ENCODE measurements at regions not wholly inside any gene's neighbourhood (a gene's known extent, or its start where the extent isn't known, plus 50 kb on each side); places are given as distances from the start of the nearest gene placed in this dataset.

GRCh38 chr11:11756718-11757117 is 85.1 kb upstream of the USP47 start:
- peaks cover 86% of the 10 kb centered on the region for H3K27me3 ChIP-seq (ENCODE audit: insufficient read depth, low read length)
- no peak overlapping the region for H3K27ac ChIP-seq (ENCODE audit: low read depth, low read length)
- no peaks in the 10 kb centered on the region for H3K79me2 ChIP-seq (ENCODE audit: control insufficient read depth, insufficient read depth, low read length, unreplicated experiment)
- H2AFZ ChIP-seq (ENCODE audit: low read length, unreplicated experiment), result no peak overlapping the region
- H3K4me3 ChIP-seq (ENCODE audit: low read depth, low read length), result no peak overlapping the region
- no peaks in the 10 kb centered on the region for H3K4me1 ChIP-seq (ENCODE audit: control insufficient read depth, insufficient read depth, low read length, unreplicated experiment)
- no peaks in the 10 kb centered on the region for H3K36me3 ChIP-seq (ENCODE audit: insufficient read depth, low read length)

GRCh38 chr11:11755871-11756270 is 85.9 kb upstream of the USP47 start:
- no peak overlapping the region for H2AFZ ChIP-seq (ENCODE audit: low read length, unreplicated experiment)
- H3K36me3 ChIP-seq (ENCODE audit: insufficient read depth, low read length), result no peaks in the 10 kb centered on the region
- no peak overlapping the region for H3K4me3 ChIP-seq (ENCODE audit: low read depth, low read length)
- no peak overlapping the region for H3K27ac ChIP-seq (ENCODE audit: low read depth, low read length)
- H3K79me2 ChIP-seq (ENCODE audit: control insufficient read depth, insufficient read depth, low read length, unreplicated experiment), result no peaks in the 10 kb centered on the region
- H3K27me3 ChIP-seq (ENCODE audit: insufficient read depth, low read length), result peaks cover 78% of the 10 kb centered on the region
- H3K4me1 ChIP-seq (ENCODE audit: control insufficient read depth, insufficient read depth, low read length, unreplicated experiment), result no peaks in the 10 kb centered on the region

- Histone ChIP-seq H2AFZ (ENCODE audit: low read length, unreplicated experiment) (no peak overlapping the region), H3K36me3 (ENCODE audit: insufficient read depth, low read length) (no peaks in the 10 kb centered on the region), H3K4me3 (ENCODE audit: low read depth, low read length) (no peak overlapping the region), H3K79me2 (ENCODE audit: control insufficient read depth, insufficient read depth, low read length, unreplicated experiment) (no peaks in the 10 kb centered on the region), H3K27ac (ENCODE audit: low read depth, low read length) (no peak overlapping the region), H3K4me1 (ENCODE audit: control insufficient read depth, insufficient read depth, low read length, unreplicated experiment) (peaks cover 16% of the 10 kb centered on the region), H3K27me3 (ENCODE audit: insufficient read depth, low read length) (peaks cover 46% of the 10 kb centered on the region)
Observed at GRCh38 chr11:11752679-11753078, 89.1 kb upstream of the USP47 start.

GRCh38 chr11:11750017-11750878 is 91.5 kb upstream of the USP47 start:
- Histone ChIP-seq H2AFZ (ENCODE audit: low read length, unreplicated experiment) (no peak overlapping the region), H3K79me2 (ENCODE audit: control insufficient read depth, insufficient read depth, low read length, unreplicated experiment) (no peaks in the 10 kb centered on the region), H3K4me1 (ENCODE audit: control insufficient read depth, insufficient read depth, low read length, unreplicated experiment) (peaks cover 16% of the 10 kb centered on the region), H3K36me3 (ENCODE audit: insufficient read depth, low read length) (no peaks in the 10 kb centered on the region), H3K27me3 (ENCODE audit: insufficient read depth, low read length) (peaks cover 24% of the 10 kb centered on the region), H3K4me3 (ENCODE audit: low read depth, low read length) (no peak overlapping the region), H3K27ac (ENCODE audit: low read depth, low read length) (no peak overlapping the region)

DNA sequence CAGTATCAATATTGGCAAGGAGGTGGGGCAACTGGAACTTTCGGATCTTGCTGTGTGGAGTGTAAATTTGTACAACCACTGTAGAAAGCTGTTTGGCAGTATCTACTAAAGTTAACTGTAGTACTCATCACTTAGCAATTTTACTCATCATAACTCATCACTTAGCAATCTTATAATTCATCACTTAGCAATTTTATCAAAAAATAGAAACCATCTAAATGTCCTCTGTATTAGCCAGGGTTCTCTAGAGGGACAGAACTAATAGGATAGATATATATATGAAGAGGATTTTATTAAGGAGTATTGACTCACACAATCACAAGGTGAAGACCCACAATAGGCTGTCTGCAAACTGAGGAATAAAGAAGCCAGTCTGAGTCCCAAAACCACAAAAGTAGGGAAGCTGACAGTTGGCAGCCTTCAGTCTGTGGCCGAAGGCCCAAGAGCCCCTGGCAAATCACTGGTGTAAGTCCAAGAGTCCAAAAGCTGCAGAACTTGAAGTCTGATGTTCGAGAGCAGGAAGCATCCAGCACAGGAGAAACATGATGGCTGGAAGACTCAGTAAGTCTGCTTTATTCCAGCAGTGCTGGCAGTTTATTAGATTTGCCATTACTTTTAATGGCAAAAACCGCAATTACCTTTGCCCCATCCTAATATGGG is 92.9 kb upstream of the USP47 start:
- Histone ChIP-seq H3K27ac (ENCODE audit: low read depth, low read length) (peak overlapping the region; percentile 52), H3K27me3 (ENCODE audit: insufficient read depth, low read length) (peaks cover 11% of the 10 kb centered on the region; the same call in 1 of the 2 replicates), H2AFZ (ENCODE audit: low read length, unreplicated experiment) (peak overlapping the region; percentile 34), H3K79me2 (ENCODE audit: control insufficient read depth, insufficient read depth, low read length, unreplicated experiment) (no peaks in the 10 kb centered on the region), H3K4me3 (ENCODE audit: low read depth, low read length) (peak overlapping the region; percentile 15; the same call in 1 of the 2 replicates), H3K4me1 (ENCODE audit: control insufficient read depth, insufficient read depth, low read length, unreplicated experiment) (peaks cover 16% of the 10 kb centered on the region), H3K36me3 (ENCODE audit: insufficient read depth, low read length) (no peaks in the 10 kb centered on the region)

GRCh38 chr11:11747570-11747969 is 94.2 kb upstream of the USP47 start:
- H3K27me3 ChIP-seq (ENCODE audit: insufficient read depth, low read length), result no peaks in the 10 kb centered on the region
- no peak overlapping the region for H3K4me3 ChIP-seq (ENCODE audit: low read depth, low read length)
- no peaks in the 10 kb centered on the region for H3K79me2 ChIP-seq (ENCODE audit: control insufficient read depth, insufficient read depth, low read length, unreplicated experiment)
- H3K27ac ChIP-seq (ENCODE audit: low read depth, low read length), result no peak overlapping the region
- H3K4me1 ChIP-seq (ENCODE audit: control insufficient read depth, insufficient read depth, low read length, unreplicated experiment), result peaks cover 16% of the 10 kb centered on the region
- H3K36me3 ChIP-seq (ENCODE audit: insufficient read depth, low read length), result no peaks in the 10 kb centered on the region
- H2AFZ ChIP-seq (ENCODE audit: low read length, unreplicated experiment), result no peak overlapping the region

DNA sequence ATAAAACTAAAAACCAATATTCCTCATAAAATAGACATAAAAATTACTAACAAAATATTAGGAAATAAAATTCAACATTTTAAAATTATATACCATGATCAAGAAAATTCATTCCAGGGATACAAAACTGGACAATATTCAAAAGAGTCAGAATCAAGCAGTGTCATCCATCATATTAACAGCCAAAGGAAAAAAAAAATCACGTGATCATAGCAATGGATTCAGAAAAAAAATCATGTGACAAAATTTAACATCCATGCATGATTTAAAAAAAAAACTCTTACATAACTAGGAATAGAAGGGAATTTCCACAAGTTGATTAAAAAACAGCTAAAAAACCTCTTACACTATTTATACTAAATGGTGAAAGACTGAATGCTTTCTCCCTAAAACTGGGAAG is 95.3 kb upstream of the USP47 start:
- Histone ChIP-seq H3K27ac (ENCODE audit: low read depth, low read length) (no peak overlapping the region), H3K4me3 (ENCODE audit: low read depth, low read length) (no peak overlapping the region), H3K79me2 (ENCODE audit: control insufficient read depth, insufficient read depth, low read length, unreplicated experiment) (no peaks in the 10 kb centered on the region), H3K27me3 (ENCODE audit: insufficient read depth, low read length) (no peaks in the 10 kb centered on the region), H3K4me1 (ENCODE audit: control insufficient read depth, insufficient read depth, low read length, unreplicated experiment) (peaks cover 16% of the 10 kb centered on the region), H3K36me3 (ENCODE audit: insufficient read depth, low read length) (no peaks in the 10 kb centered on the region), H2AFZ (ENCODE audit: low read length, unreplicated experiment) (no peak overlapping the region)

- H3K79me2 ChIP-seq (ENCODE audit: control insufficient read depth, insufficient read depth, low read length, unreplicated experiment), result no peaks in the 10 kb centered on the region
- H3K27me3 ChIP-seq (ENCODE audit: insufficient read depth, low read length), result peaks cover 10% of the 10 kb centered on the region
- H3K4me3 ChIP-seq (ENCODE audit: low read depth, low read length), result no peak overlapping the region
- no peak overlapping the region for H3K27ac ChIP-seq (ENCODE audit: low read depth, low read length)
- no peaks in the 10 kb centered on the region for H3K36me3 ChIP-seq (ENCODE audit: insufficient read depth, low read length)
- H2AFZ ChIP-seq (ENCODE audit: low read length, unreplicated experiment), result no peak overlapping the region
- peaks cover 3% of the 10 kb centered on the region for H3K4me1 ChIP-seq (ENCODE audit: control insufficient read depth, insufficient read depth, low read length, unreplicated experiment)
Observed at GRCh38 chr11:11743216-11743615, 98.6 kb upstream of the USP47 start.

DNA sequence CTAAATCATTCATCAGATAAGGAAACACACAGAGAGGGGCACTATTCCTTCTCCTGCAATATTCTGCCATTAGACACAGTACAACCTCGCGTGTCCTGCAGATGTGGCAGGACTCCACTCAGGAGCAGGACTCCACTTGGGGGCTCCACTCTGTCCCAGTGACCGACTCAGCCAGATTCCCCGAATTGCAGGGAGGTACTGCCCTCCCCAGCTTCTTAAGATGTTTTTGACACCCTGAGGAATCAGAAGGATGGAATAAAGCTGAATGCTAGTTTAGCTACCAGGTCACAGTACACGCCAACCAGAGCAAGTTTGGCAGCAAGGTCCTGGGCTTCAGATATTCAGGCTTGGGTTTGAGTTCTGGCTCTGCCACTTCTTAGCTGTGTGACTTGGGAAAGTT is 99.3 kb upstream of the USP47 start:
- H3K36me3 ChIP-seq (ENCODE audit: insufficient read depth, low read length), result no peaks in the 10 kb centered on the region
- H3K79me2 ChIP-seq (ENCODE audit: control insufficient read depth, insufficient read depth, low read length, unreplicated experiment), result no peaks in the 10 kb centered on the region
- no peaks in the 10 kb centered on the region for H3K4me1 ChIP-seq (ENCODE audit: control insufficient read depth, insufficient read depth, low read length, unreplicated experiment)
- no peak overlapping the region for H2AFZ ChIP-seq (ENCODE audit: low read length, unreplicated experiment)
- H3K27ac ChIP-seq (ENCODE audit: low read depth, low read length), result no peak overlapping the region
- H3K27me3 ChIP-seq (ENCODE audit: insufficient read depth, low read length), result peaks cover 10% of the 10 kb centered on the region
- H3K4me3 ChIP-seq (ENCODE audit: low read depth, low read length), result no peak overlapping the region

GRCh38 chr11:11740836-11741235 is 100.9 kb upstream of the USP47 start:
- no peaks in the 10 kb centered on the region for H3K79me2 ChIP-seq (ENCODE audit: control insufficient read depth, insufficient read depth, low read length, unreplicated experiment)
- H3K27me3 ChIP-seq (ENCODE audit: insufficient read depth, low read length), result peaks cover 15% of the 10 kb centered on the region
- no peak overlapping the region for H2AFZ ChIP-seq (ENCODE audit: low read length, unreplicated experiment)
- H3K27ac ChIP-seq (ENCODE audit: low read depth, low read length), result no peak overlapping the region
- H3K36me3 ChIP-seq (ENCODE audit: insufficient read depth, low read length), result no peaks in the 10 kb centered on the region
- no peak overlapping the region for H3K4me3 ChIP-seq (ENCODE audit: low read depth, low read length)
- no peaks in the 10 kb centered on the region for H3K4me1 ChIP-seq (ENCODE audit: control insufficient read depth, insufficient read depth, low read length, unreplicated experiment)
